ENCODE measurements at regions not wholly inside any gene's neighbourhood (a gene's known extent, or its start where the extent isn't known, plus 50 kb on each side); places are given as distances from the start of the nearest gene placed in this dataset.

- intact Hi-C loops (cut with DNase I; ENCODE audit: low total_unique reads) = no loop called here
- 58 to 63% methylated on average over 5 of the region's 5 CpGs for WGBS, 2 donors
- no peak overlapping the region for H3K4me3 ChIP-seq (ENCODE audit: low read depth, poor library complexity, severe bottlenecking)
- DNase-seq (ENCODE audit: low spot score in 2 of 2) = no peak
- TF ChIP-seq POLR2A (IDR thresholded peaks at IDR 0.05) (no peak), CTCF (IDR thresholded peaks at IDR 0.05) (no peak)
Measured at GRCh38 chr5:4078544-4078943, 482.9 kb downstream of the IRX1 start.

GRCh38 chr5:4079831-4080230 lies 484.2 kb downstream of the IRX1 start:
- peak in 1 of 2 donors; percentile 5 for DNase-seq (ENCODE audit: low spot score in 2 of 2)
- H3K4me3 ChIP-seq (ENCODE audit: low read depth, poor library complexity, severe bottlenecking) = no peak overlapping the region
- WGBS, 2 donors = 25 to 41% methylated on average over 1 of the region's 1 CpG
- TF ChIP-seq POLR2A (IDR thresholded peaks at IDR 0.05) (no peak), CTCF (IDR thresholded peaks at IDR 0.05) (no peak)
- intact Hi-C loops (cut with DNase I; ENCODE audit: low total_unique reads) = no loop called here

GRCh38 chr5:4080370-4080769 lies 484.7 kb downstream of the IRX1 start:
- 89 to 90% methylated on average over 3 of the region's 3 CpGs for WGBS, 2 donors
- intact Hi-C loops (cut with DNase I; ENCODE audit: low total_unique reads) = no loop called here

GRCh38 chr5:4081059-4081458 lies 485.4 kb downstream of the IRX1 start:
- H3K4me3 ChIP-seq (ENCODE audit: low read depth, poor library complexity, severe bottlenecking) = no peak overlapping the region
- peak in 1 of 2 donors; percentile 13 for DNase-seq (ENCODE audit: low spot score in 2 of 2)
- TF ChIP-seq CTCF (IDR thresholded peaks at IDR 0.05) = no peak
- TF ChIP-seq POLR2A (IDR thresholded peaks at IDR 0.05) = no peak
- 86 to 87% methylated on average over 5 of the region's 5 CpGs for WGBS, 2 donors
- intact Hi-C loops (cut with DNase I; ENCODE audit: low total_unique reads) = no loop called here

More at GRCh38 chr5:4080370-4080769, 484.7 kb downstream of the IRX1 start:
- H3K4me3 ChIP-seq (ENCODE audit: low read depth, poor library complexity, severe bottlenecking) = no peak overlapping the region
- no peak for TF ChIP-seq POLR2A (IDR thresholded peaks at IDR 0.05)
- no peak for TF ChIP-seq CTCF (IDR thresholded peaks at IDR 0.05)
- DNase-seq (ENCODE audit: low spot score in 2 of 2) = peak in 1 of 2 donors; percentile 34

GRCh38 chr5:4081466-4081865 lies 485.8 kb downstream of the IRX1 start:
- peak in 1 of 2 donors; percentile 15 for DNase-seq (ENCODE audit: low spot score in 2 of 2)
- WGBS, 2 donors = 78 to 83% methylated on average over 5 of the region's 5 CpGs
- no peak for TF ChIP-seq CTCF (IDR thresholded peaks at IDR 0.05)
- no peak for TF ChIP-seq POLR2A (IDR thresholded peaks at IDR 0.05)
- intact Hi-C loops (cut with DNase I; ENCODE audit: low total_unique reads) = no loop called here
- no peak overlapping the region for H3K4me3 ChIP-seq (ENCODE audit: low read depth, poor library complexity, severe bottlenecking)

GRCh38 chr5:4082966-4083564 lies 487.4 kb downstream of the IRX1 start:
- no peak for DNase-seq (ENCODE audit: low spot score in 2 of 2)
- intact Hi-C loops (cut with DNase I; ENCODE audit: low total_unique reads) = no loop called here
- TF ChIP-seq CTCF (IDR thresholded peaks at IDR 0.05) (no peak), POLR2A (IDR thresholded peaks at IDR 0.05) (no peak)
- 62 to 65% methylated on average over 6 of the region's 6 CpGs for WGBS, 2 donors
- no peak overlapping the region for H3K4me3 ChIP-seq (ENCODE audit: low read depth, poor library complexity, severe bottlenecking)
